GM12878 (cell line): ENCODE measurements at regions not wholly inside any gene's neighbourhood (a gene's known extent, or its start where the extent isn't known, plus 50 kb on each side); places are given as distances from the start of the nearest gene placed in this dataset.

Experiments used
- ATAC-seq: fragments of 200-7000 bp; cut with Tn5 transposase; 3 replicates; pipeline ENCODE4 v1.9.1; 2020; ENCODE audit warnings: mild to moderate bottlenecking, moderate library complexity
- BruUV-seq: library from RNA; stranded (reverse); fragments of 400-500 nt; replicated peaks from 2 replicates; lab custom pipeline; 2021; lab: Mats Ljungman, UMichigan
- CTCF ChIA-PET: fragments of 300-600 bp; sonication (Branson Sonifier 250); formaldehyde crosslinking; extraction: SDS; loops from one replicate; lab custom pipeline; 2021; ENCODE audit warnings: inconsistent platforms; lab: Yijun Ruan, JAX
- POLR2A ChIA-PET: fragments of 350-600 bp; formaldehyde crosslinking; extraction: SDS; loops from one replicate; lab custom pipeline; 2021; ENCODE audit warnings: inconsistent platforms; lab: Charles Lee
- RAD21 ChIA-PET: fragments of 300-600 bp; sonication (Branson Sonifier 250); formaldehyde crosslinking; loops from one replicate; lab custom pipeline; 2023; ENCODE audit warnings: antibody characterized with exemption; ENCODE audit not compliant: unreplicated experiment; lab: Charles Lee
- SMC1A ChIA-PET: fragments of 300-600 bp; sonication (Branson Sonifier 250); formaldehyde crosslinking; loops from one replicate; lab custom pipeline; 2023; ENCODE audit not compliant: unreplicated experiment, uncharacterized antibody; lab: Charles Lee
- DNase-seq: peaks from one replicate; pipeline ENCODE4 v3.0.0-alpha.2; 2011; ENCODE audit warnings: low read depth, low spot score
- FAIRE-seq: peaks from 3 replicates; lab custom pipeline; 2011; peaks lifted over from hg19 to GRCh38; lab: Jason Lieb, UNC
- H2AFZ ChIP-seq: 2 replicates; pipeline ENCODE4 v1.6.0; 2011; ENCODE audit warnings: low read depth, low read length, control low read depth; ENCODE audit not compliant: control insufficient read depth
- H3K27ac ChIP-seq: 2 replicates; pipeline ENCODE4 v1.5.1; 2011; ENCODE audit warnings: control low read depth; ENCODE audit not compliant: control insufficient read depth, insufficient read depth
- H3K27me3 ChIP-seq, 2 experiments: replicated peaks in 1 of 2; 2 replicates each; pipeline versions ENCODE4 v1.6.0 to v1.6.1; 2011; ENCODE audit warnings: low read length in 1 of 2; ENCODE audit not compliant: control insufficient read depth in 2 of 2, insufficient read depth in 2 of 2
- H3K36me3 ChIP-seq, 2 experiments: 2 replicates each; pipeline ENCODE4 v1.5.1; 2011; ENCODE audit warnings: low read length in 1 of 2; ENCODE audit not compliant: control insufficient read depth in 2 of 2, insufficient read depth in 2 of 2
- H3K4me1 ChIP-seq: 2 replicates; pipeline ENCODE4 v1.6.1; 2011; ENCODE audit warnings: mild to moderate bottlenecking, low read length, moderate library complexity, mixed read lengths; ENCODE audit not compliant: control insufficient read depth, insufficient read depth
- H3K4me2 ChIP-seq: 2 replicates; pipeline ENCODE4 v1.6.0; 2011; ENCODE audit warnings: control low read depth; ENCODE audit not compliant: control insufficient read depth, insufficient read depth
- H3K4me3 ChIP-seq: fragments of 200-600 bp; sonication (generic); 2 replicates; pipeline ENCODE4 v1.5.1; 2016
- H3K79me2 ChIP-seq: 2 replicates; pipeline ENCODE4 v1.6.0; 2011; ENCODE audit warnings: low read length; ENCODE audit not compliant: control insufficient read depth, insufficient read depth
- H3K9ac ChIP-seq: 2 replicates; pipeline ENCODE4 v1.8.0; 2011; ENCODE audit warnings: low read length, control low read depth, mixed read lengths; ENCODE audit not compliant: control insufficient read depth, insufficient read depth
- H3K9me3 ChIP-seq: replicated peaks from 3 replicates; pipeline ENCODE4 v1.5.1; 2011; ENCODE audit warnings: mild to moderate bottlenecking, low read length; ENCODE audit not compliant: control insufficient read depth, insufficient read depth
- H4K20me1 ChIP-seq: 2 replicates; pipeline ENCODE4 v1.6.0; 2011; ENCODE audit not compliant: control insufficient read depth, insufficient read depth
- ATF7 ChIP-seq: fragments of 450-650 bp; IDR thresholded peaks from 2 replicates; pipeline ENCODE4 v1.6.1; 2016; ENCODE audit warnings: low read depth, mild to moderate bottlenecking
- BCL11A ChIP-seq: IDR thresholded peaks from 2 replicates; pipeline ENCODE4 v1.6.1; 2011; ENCODE audit warnings: low read depth, low read length
- BRCA1 ChIP-seq: IDR thresholded peaks from 2 replicates; pipeline ENCODE4 v1.6.1; 2011; ENCODE audit warnings: low read depth, low read length, improper control_type of control experiment
- DPF2 ChIP-seq: fragments of 450-650 bp; IDR thresholded peaks from 2 replicates; pipeline ENCODE4 v1.6.1; 2017; ENCODE audit warnings: mild to moderate bottlenecking
- FOS ChIP-seq: IDR thresholded peaks from 3 replicates; pipeline ENCODE4 v1.6.1; 2011; ENCODE audit warnings: borderline replicate concordance; ENCODE audit not compliant: insufficient read length; ENCODE audit errors: extremely low read depth
- GABPA ChIP-seq: IDR thresholded peaks from 2 replicates; pipeline ENCODE4 v1.6.1; 2014; ENCODE audit warnings: antibody characterized with exemption, low read depth, mild to moderate bottlenecking, inconsistent platforms
- IKZF1 ChIP-seq: fragments of 450-650 bp; conservative IDR thresholded peaks from 2 replicates; pipeline ENCODE4 v1.6.1; 2017; ENCODE audit warnings: antibody characterized with exemption, mild to moderate bottlenecking
- IRF4 ChIP-seq: IDR thresholded peaks from 2 replicates; pipeline ENCODE4 v1.6.1; 2011; ENCODE audit warnings: low read depth, low read length
- NFIC ChIP-seq: IDR thresholded peaks from 2 replicates; pipeline ENCODE4 v1.6.1; 2012; ENCODE audit warnings: low read depth, mild to moderate bottlenecking, inconsistent platforms, low read length, moderate library complexity
- NFYA ChIP-seq: IDR thresholded peaks from 2 replicates; pipeline ENCODE4 v1.6.1; 2011; ENCODE audit warnings: low read depth, mild to moderate bottlenecking, low read length, improper control_type of control experiment, borderline replicate concordance
- RAD21 ChIP-seq: IDR thresholded peaks from 2 replicates; pipeline ENCODE4 v1.6.1; 2011; ENCODE audit warnings: mild to moderate bottlenecking, low read depth, low read length, moderate library complexity; ENCODE audit not compliant: insufficient read depth
- SMAD5 ChIP-seq: IDR thresholded peaks from 2 replicates; pipeline ENCODE4 v1.6.1; 2016; ENCODE audit warnings: antibody characterized with exemption, low read depth
- SREBF2 ChIP-seq: IDR thresholded peaks from 2 replicates; pipeline ENCODE4 v1.6.1; 2012; ENCODE audit warnings: mild to moderate bottlenecking, low read length
- TBL1XR1 ChIP-seq: IDR thresholded peaks from 2 replicates; pipeline ENCODE4 v1.6.1; 2012; ENCODE audit warnings: low read depth, low read length, improper control_type of control experiment
- ZBED1 ChIP-seq: IDR thresholded peaks from 2 replicates; pipeline ENCODE4 v1.6.1; 2016; ENCODE audit warnings: borderline replicate concordance
- WGBS: methylation state at CpG from one replicate; pipeline ENCODE4 v1.1.6; 2016; ENCODE audit warnings: low lambda C conversion rate; ENCODE audit not compliant: insufficient replicate concordance, insufficient coverage; ENCODE audit errors: missing lambda C conversion rate; 5-methylcytosine and 5-hydroxymethylcytosine counted together
- in situ Hi-C: fragments of 300-500 bp; cut with MboI; formaldehyde crosslinking; loops from 9 replicates; pipeline ENCODE4 v1.14.3; 2018; ENCODE audit warnings: mixed read lengths
- intact Hi-C: fragments of 100-400 bp; cut with micrococcal nuclease; formaldehyde crosslinking; loops from one replicate; pipeline ENCODE4 v1.14.2; 2022; ENCODE audit not compliant: unreplicated experiment
- TF ChIP-seq, protein P1 (sequence below): IDR thresholded peaks from 2 replicates; pipeline ENCODE4 v1.6.1; 2011; ENCODE audit warnings: low read depth, low read length, improper control_type of control experiment, borderline replicate concordance
- TF ChIP-seq, protein P2 (sequence below): fragments of 150-350 bp; IDR thresholded peaks from 2 replicates; pipeline ENCODE4 v1.6.1; 2016; ENCODE audit warnings: low read depth, low read length

DNA sequence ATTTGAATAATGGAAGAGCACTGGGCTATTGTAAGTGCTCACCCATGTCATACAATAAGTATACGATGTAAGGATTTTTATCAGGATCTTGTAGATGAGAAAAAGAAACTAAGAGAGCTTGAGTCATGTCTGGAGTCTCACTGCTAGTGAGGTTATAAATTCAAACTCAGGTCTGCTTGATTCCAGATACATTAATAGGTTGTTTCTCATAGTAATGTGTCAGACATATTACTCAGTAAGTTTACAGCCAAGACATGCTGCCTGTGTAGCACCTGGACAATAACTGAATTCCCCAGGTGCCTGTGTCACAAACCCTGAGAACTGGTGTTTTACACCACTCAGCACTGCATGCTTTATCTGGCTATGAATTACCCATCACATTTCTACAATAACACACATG, 216.9 kb upstream of the LRP1B start:
- ATAC-seq (no peak), FAIRE-seq (no peak), DNase-seq (no peak)
- WGBS: 35% methylated on average over 1 of the region's 1 CpG
- POLR2A ChIA-PET: no interaction called here
- BruUV-seq: no TSS peak
- no peaks in the 10 kb centered on the region for H3K79me2 ChIP-seq
- no peak overlapping the region for H2AFZ ChIP-seq
- SMC1A ChIA-PET: no interaction called here
- in situ Hi-C loops (no loop called here), intact Hi-C loops (no loop called here)
- H3K27me3 ChIP-seq: no peaks in the 10 kb centered on the region
- no peak overlapping the region for H3K4me2 ChIP-seq
- no peak for TF ChIP-seq NFYA
- TF ChIP-seq ATF7: no peak
- no peak for TF ChIP-seq BRCA1
- no peak for TF ChIP-seq FOS
- no peak for TF ChIP-seq NFIC
- TF ChIP-seq GABPA: no peak
- TF ChIP-seq IRF4: no peak
- no peaks in the 10 kb centered on the region for H3K9me3 ChIP-seq
- no peak overlapping the region for H3K4me3 ChIP-seq
- H3K36me3 ChIP-seq: no peaks in the 10 kb centered on the region
- H3K4me1 ChIP-seq: no peaks in the 10 kb centered on the region
- no peaks in the 10 kb centered on the region for H4K20me1 ChIP-seq
- H3K9ac ChIP-seq: no peak overlapping the region
- CTCF ChIA-PET: no interaction called here
- no peak overlapping the region for H3K27ac ChIP-seq
- RAD21 ChIA-PET: no interaction called here

DNA sequence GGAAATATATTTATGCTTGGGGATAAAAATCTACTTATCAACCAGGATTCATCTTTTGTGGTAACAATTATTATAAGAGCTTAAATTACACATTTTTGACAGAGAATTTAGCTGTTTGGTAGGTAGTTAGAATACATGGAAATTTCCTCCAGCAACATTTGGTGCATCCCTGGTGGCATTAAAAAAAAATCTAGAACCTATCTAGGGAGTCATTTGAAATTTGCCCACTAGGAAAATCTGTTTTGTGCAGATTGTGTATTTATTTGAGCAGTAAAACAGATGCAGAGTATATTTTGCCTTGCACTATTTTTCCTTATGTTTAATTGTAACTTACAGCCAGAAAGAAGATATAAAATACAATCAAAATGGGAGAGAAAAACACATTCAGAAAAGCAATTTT, 208.4 kb upstream of the LRP1B start:
- FAIRE-seq (no peak), ATAC-seq (no peak)
- POLR2A ChIA-PET: no interaction called here

More for the DNA sequence above, 208.4 kb upstream of the LRP1B start:
- H3K27ac ChIP-seq: no peak overlapping the region
- intact Hi-C loops: no loop called here
- no peak overlapping the region for H3K4me3 ChIP-seq
- H3K4me2 ChIP-seq: no peak overlapping the region
- no peaks in the 10 kb centered on the region for H3K27me3 ChIP-seq
- H3K9ac ChIP-seq: no peak overlapping the region
- in situ Hi-C loops: no loop called here
- H3K79me2 ChIP-seq: no peaks in the 10 kb centered on the region
- ChIA-PET RAD21 (no interaction called here), SMC1A (no interaction called here), CTCF (no interaction called here)
- no peaks in the 10 kb centered on the region for H4K20me1 ChIP-seq
- no peaks in the 10 kb centered on the region for H3K4me1 ChIP-seq
- no peak overlapping the region for H2AFZ ChIP-seq
- H3K36me3 ChIP-seq: no peaks in the 10 kb centered on the region
- no peaks in the 10 kb centered on the region for H3K9me3 ChIP-seq
- no TSS peak for BruUV-seq
- TF ChIP-seq TBL1XR1 (no peak), RAD21 (no peak), SREBF2 (no peak), DPF2 (no peak), BCL11A (no peak), SMAD5 (no peak), ZBED1 (no peak), IKZF1 (no peak)
- TF ChIP-seq, protein P1, sequence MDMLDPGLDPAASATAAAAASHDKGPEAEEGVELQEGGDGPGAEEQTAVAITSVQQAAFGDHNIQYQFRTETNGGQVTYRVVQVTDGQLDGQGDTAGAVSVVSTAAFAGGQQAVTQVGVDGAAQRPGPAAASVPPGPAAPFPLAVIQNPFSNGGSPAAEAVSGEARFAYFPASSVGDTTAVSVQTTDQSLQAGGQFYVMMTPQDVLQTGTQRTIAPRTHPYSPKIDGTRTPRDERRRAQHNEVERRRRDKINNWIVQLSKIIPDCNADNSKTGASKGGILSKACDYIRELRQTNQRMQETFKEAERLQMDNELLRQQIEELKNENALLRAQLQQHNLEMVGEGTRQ: no peak
- TF ChIP-seq, protein P2, sequence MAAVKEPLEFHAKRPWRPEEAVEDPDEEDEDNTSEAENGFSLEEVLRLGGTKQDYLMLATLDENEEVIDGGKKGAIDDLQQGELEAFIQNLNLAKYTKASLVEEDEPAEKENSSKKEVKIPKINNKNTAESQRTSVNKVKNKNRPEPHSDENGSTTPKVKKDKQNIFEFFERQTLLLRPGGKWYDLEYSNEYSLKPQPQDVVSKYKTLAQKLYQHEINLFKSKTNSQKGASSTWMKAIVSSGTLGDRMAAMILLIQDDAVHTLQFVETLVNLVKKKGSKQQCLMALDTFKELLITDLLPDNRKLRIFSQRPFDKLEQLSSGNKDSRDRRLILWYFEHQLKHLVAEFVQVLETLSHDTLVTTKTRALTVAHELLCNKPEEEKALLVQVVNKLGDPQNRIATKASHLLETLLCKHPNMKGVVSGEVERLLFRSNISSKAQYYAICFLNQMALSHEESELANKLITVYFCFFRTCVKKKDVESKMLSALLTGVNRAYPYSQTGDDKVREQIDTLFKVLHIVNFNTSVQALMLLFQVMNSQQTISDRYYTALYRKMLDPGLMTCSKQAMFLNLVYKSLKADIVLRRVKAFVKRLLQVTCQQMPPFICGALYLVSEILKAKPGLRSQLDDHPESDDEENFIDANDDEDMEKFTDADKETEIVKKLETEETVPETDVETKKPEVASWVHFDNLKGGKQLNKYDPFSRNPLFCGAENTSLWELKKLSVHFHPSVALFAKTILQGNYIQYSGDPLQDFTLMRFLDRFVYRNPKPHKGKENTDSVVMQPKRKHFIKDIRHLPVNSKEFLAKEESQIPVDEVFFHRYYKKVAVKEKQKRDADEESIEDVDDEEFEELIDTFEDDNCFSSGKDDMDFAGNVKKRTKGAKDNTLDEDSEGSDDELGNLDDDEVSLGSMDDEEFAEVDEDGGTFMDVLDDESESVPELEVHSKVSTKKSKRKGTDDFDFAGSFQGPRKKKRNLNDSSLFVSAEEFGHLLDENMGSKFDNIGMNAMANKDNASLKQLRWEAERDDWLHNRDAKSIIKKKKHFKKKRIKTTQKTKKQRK: no peak
- DNase-seq: no peak
